C4-2B (cell line): ENCODE measurements at regions not wholly inside any gene's neighbourhood (a gene's known extent, or its start where the extent isn't known, plus 50 kb on each side); places are given as distances from the start of the nearest gene placed in this dataset.

Experiments used
- CTCF ChIP-seq: fragments of 450-650 bp; conservative IDR thresholded peaks from 2 replicates; pipeline ENCODE4 v1.5.1; 2017; ENCODE audit warnings: mild to moderate bottlenecking
- ZFX ChIP-seq: fragments of 450-650 bp; IDR thresholded peaks from 2 replicates; pipeline ENCODE4 v1.6.1; 2017

- TF ChIP-seq CTCF (no peak), ZFX (no peak)
Measured at GRCh38 chr11:110968348-110969062, 256.3 kb upstream of the ARHGAP20 start.
